Caco-2 (cell line): ENCODE measurements at regions not wholly inside any gene's neighbourhood (a gene's known extent, or its start where the extent isn't known, plus 50 kb on each side); places are given as distances from the start of the nearest gene placed in this dataset.

Experiments used
- BruUV-seq: library from RNA; stranded (reverse); fragments of 400-500 nt; replicated peaks from 2 replicates; lab custom pipeline; 2021; lab: Mats Ljungman, UMichigan
- CTCF ChIA-PET: fragments of 300-600 bp; sonication (Branson Sonifier 250); formaldehyde crosslinking; loops from one replicate; lab custom pipeline; 2022; ENCODE audit warnings: antibody characterized with exemption; lab: Charles Lee
- POLR2A ChIA-PET: fragments of 300-600 bp; sonication (Branson Sonifier 250); formaldehyde crosslinking; loops from one replicate; lab custom pipeline; 2022; ENCODE audit warnings: antibody characterized with exemption; lab: Charles Lee
- DNase-seq, 2 experiments: peaks; one replicate each; pipeline versions ENCODE4 v3.0.0 to v3.0.0-alpha.2; 2020 to 2022
- H3K27me3 ChIP-seq: replicated peaks from 2 replicates; pipeline ENCODE4 v1.6.0; 2011; ENCODE audit warnings: low read length; ENCODE audit not compliant: control insufficient read depth, insufficient read depth
- H3K36me3 ChIP-seq: 2 replicates; pipeline ENCODE4 v1.5.1; 2011; ENCODE audit warnings: low read length; ENCODE audit not compliant: control insufficient read depth, insufficient read depth
- H3K4me1 ChIP-seq: fragments of 250-450 bp; sonication (Bioruptor Pico); 2 replicates; pipeline ENCODE4 v1.5.1; 2020; ENCODE audit warnings: mild to moderate bottlenecking
- H3K4me3 ChIP-seq: 2 replicates; pipeline ENCODE4 v1.5.1; 2011; ENCODE audit warnings: low read depth, mild to moderate bottlenecking, control low read depth, low read length
- H3K9me3 ChIP-seq: fragments of 250-450 bp; sonication (Bioruptor Pico); 2 replicates; pipeline ENCODE4 v1.5.1; 2020; ENCODE audit warnings: mild to moderate bottlenecking, moderate library complexity
- H3K27ac Mint-ChIP-seq: one replicate; pipeline ENCODE4 v1.8.0; 2022; ENCODE audit warnings: mixed read lengths; ENCODE audit not compliant: unreplicated experiment
- H3K27me3 Mint-ChIP-seq: one replicate; pipeline ENCODE4 v1.8.0; 2022; ENCODE audit warnings: mixed read lengths; ENCODE audit not compliant: insufficient read depth, unreplicated experiment
- H3K36me3 Mint-ChIP-seq: one replicate; pipeline ENCODE4 v1.8.0; 2022; ENCODE audit warnings: mild to moderate bottlenecking, mixed read lengths; ENCODE audit not compliant: insufficient read depth, unreplicated experiment
- H3K4me1 Mint-ChIP-seq: one replicate; pipeline ENCODE4 v1.8.0; 2022; ENCODE audit warnings: low read depth, mixed read lengths; ENCODE audit not compliant: unreplicated experiment
- H3K4me3 Mint-ChIP-seq: one replicate; pipeline ENCODE4 v1.8.0; 2022; ENCODE audit warnings: mild to moderate bottlenecking, moderate library complexity, mixed read lengths; ENCODE audit not compliant: unreplicated experiment
- H3K9me3 Mint-ChIP-seq: one replicate; pipeline ENCODE4 v1.8.0; 2022; ENCODE audit warnings: mixed read lengths; ENCODE audit not compliant: unreplicated experiment
- CTCF ChIP-seq, 2 experiments: fragments of 200-600 bp in 1 of 2; IDR thresholded peaks; 1 replicate in 1 of 2; 2 replicates in 1 of 2; pipeline versions ENCODE4 v1.5.1 to v1.8.0; 2011 to 2022; ENCODE audit warnings: antibody characterized with exemption in 1 of 2, control low read depth in 1 of 2, inconsistent platforms in 1 of 2, low read depth in 1 of 2, low read length in 1 of 2, mild to moderate bottlenecking in 1 of 2, moderate library complexity in 1 of 2; ENCODE audit not compliant: insufficient read depth in 1 of 2, severe bottlenecking in 1 of 2, unreplicated experiment in 1 of 2
- intact Hi-C: fragments of 100-400 bp; cut with micrococcal nuclease; formaldehyde crosslinking; loops from one replicate; pipeline ENCODE4 v1.10.0; 2022; ENCODE audit not compliant: unreplicated experiment

- H3K9me3 ChIP-seq, result no peaks in the 10 kb centered on the region
- Mint-ChIP-seq H3K4me1 (no peaks in the 10 kb centered on the region), H3K27me3 (peaks cover 2% of the 10 kb centered on the region), H3K9me3 (no peaks in the 10 kb centered on the region), H3K27ac (no peak overlapping the region), H3K4me3 (no peak overlapping the region), H3K36me3 (no peaks in the 10 kb centered on the region)
- intact Hi-C loops, result no loop called here
- no TSS peak for BruUV-seq
- TF ChIP-seq CTCF (IDR thresholded peaks at IDR 0.05; ENCODE audit: insufficient read depth in 1 of 2, low read depth in 1 of 2, low read length in 1 of 2, severe bottlenecking in 1 of 2, unreplicated experiment in 1 of 2), result no peak
- H3K36me3 ChIP-seq, result no peaks in the 10 kb centered on the region
- H3K27me3 ChIP-seq, result no peaks in the 10 kb centered on the region
- ChIA-PET CTCF (no interaction called here), POLR2A (no interaction called here)
- DNase-seq, result no peak
- H3K4me3 ChIP-seq, result no peak overlapping the region
- no peaks in the 10 kb centered on the region for H3K4me1 ChIP-seq
Measured at GRCh38 chr13:83681547-83681946, 200.7 kb downstream of the SLITRK1 start.

GRCh38 chr13:83677985-83678384 lies 204.3 kb downstream of the SLITRK1 start:
- no peak for TF ChIP-seq CTCF (IDR thresholded peaks at IDR 0.05; ENCODE audit: insufficient read depth in 1 of 2, low read depth in 1 of 2, low read length in 1 of 2, severe bottlenecking in 1 of 2, unreplicated experiment in 1 of 2)
- H3K36me3 ChIP-seq, result no peaks in the 10 kb centered on the region
- CTCF ChIA-PET, result no interaction called here
- BruUV-seq, result no TSS peak
- no peak overlapping the region for H3K4me3 ChIP-seq
- H3K27ac Mint-ChIP-seq, result no peak overlapping the region
- no peaks in the 10 kb centered on the region for H3K4me1 Mint-ChIP-seq
- no peaks in the 10 kb centered on the region for H3K9me3 ChIP-seq
- H3K27me3 ChIP-seq, result no peaks in the 10 kb centered on the region
- no peaks in the 10 kb centered on the region for H3K4me1 ChIP-seq
- H3K4me3 Mint-ChIP-seq, result no peak overlapping the region
- intact Hi-C loops, result no loop called here
- no peaks in the 10 kb centered on the region for H3K9me3 Mint-ChIP-seq
- no peaks in the 10 kb centered on the region for H3K36me3 Mint-ChIP-seq
- POLR2A ChIA-PET, result no interaction called here
- H3K27me3 Mint-ChIP-seq, result no peaks in the 10 kb centered on the region
- DNase-seq, result no peak

GRCh38 chr13:83672612-83673011 lies 209.7 kb downstream of the SLITRK1 start:
- intact Hi-C loops, result no loop called here
- Mint-ChIP-seq H3K4me1 (no peaks in the 10 kb centered on the region), H3K36me3 (no peaks in the 10 kb centered on the region), H3K27ac (no peak overlapping the region), H3K4me3 (no peak overlapping the region), H3K9me3 (no peaks in the 10 kb centered on the region), H3K27me3 (no peaks in the 10 kb centered on the region)
- Histone ChIP-seq H3K4me1 (no peaks in the 10 kb centered on the region), H3K9me3 (no peaks in the 10 kb centered on the region), H3K27me3 (no peaks in the 10 kb centered on the region), H3K4me3 (no peak overlapping the region), H3K36me3 (no peaks in the 10 kb centered on the region)
- CTCF ChIA-PET, result no interaction called here
- POLR2A ChIA-PET, result no interaction called here
- TF ChIP-seq CTCF (IDR thresholded peaks at IDR 0.05; ENCODE audit: insufficient read depth in 1 of 2, low read depth in 1 of 2, low read length in 1 of 2, severe bottlenecking in 1 of 2, unreplicated experiment in 1 of 2), result no peak
- BruUV-seq, result no TSS peak
- no peak for DNase-seq
